ENCODE measurements at regions not wholly inside any gene's neighbourhood (a gene's known extent, or its start where the extent isn't known, plus 50 kb on each side); places are given as distances from the start of the nearest gene placed in this dataset.

DNA sequence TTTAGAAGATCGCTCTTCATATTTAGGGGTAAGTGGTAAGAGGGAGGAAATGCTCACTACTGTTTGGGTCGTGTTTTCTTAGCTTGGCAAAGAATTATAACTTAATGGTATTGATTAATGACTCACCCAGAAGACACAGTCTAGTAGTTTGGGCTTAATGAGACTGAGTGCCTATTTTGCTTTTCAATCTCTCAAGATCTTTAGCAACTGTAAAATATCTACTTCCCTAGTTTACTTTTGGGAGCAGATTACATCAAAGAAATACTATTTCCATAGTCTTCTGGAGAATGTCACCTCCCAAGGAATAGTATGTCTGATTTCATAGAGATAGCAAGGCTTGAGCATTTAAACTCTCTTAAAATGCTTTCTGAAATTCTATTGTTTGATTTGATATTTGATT lies 100.5 kb upstream of the SLC25A13 start:
- no peak overlapping the region for H3K18ac ChIP-seq (ENCODE audit: insufficient read length, low read depth, low read length)

More for the DNA sequence above, 100.5 kb upstream of the SLC25A13 start:
- Histone ChIP-seq H3K23ac (ENCODE audit: insufficient read length, low read depth, low read length) (no peak overlapping the region), H3K9me3 (ENCODE audit: control insufficient read depth, low read depth, low read length) (no peaks in the 10 kb centered on the region), H3K79me2 (ENCODE audit: insufficient read depth, low read length) (no peaks in the 10 kb centered on the region), H3K27me3 (ENCODE audit: insufficient read depth, low read length) (no peaks in the 10 kb centered on the region), H2AK5ac (ENCODE audit: insufficient read length, low read length) (no peak overlapping the region), H3K14ac (ENCODE audit: insufficient read depth, low read length) (no peak overlapping the region), H2BK15ac (ENCODE audit: low read depth, low read length) (no peak overlapping the region), H3K23me2 (ENCODE audit: insufficient read length, low read depth, low read length, poor library complexity, severe bottlenecking) (no peaks in the 10 kb centered on the region), H3K4me1 (ENCODE audit: insufficient read depth, low read length) (no peaks in the 10 kb centered on the region), H3K56ac (ENCODE audit: insufficient read length, low read depth, low read length) (no peak overlapping the region), H3K79me1 (ENCODE audit: insufficient read depth, low read depth, low read length, poor library complexity, severe bottlenecking) (no peaks in the 10 kb centered on the region), H2BK12ac (ENCODE audit: insufficient read length, low read depth, low read length) (no peak overlapping the region), H3K27ac (ENCODE audit: insufficient read length, low read depth, low read length) (no peak overlapping the region), H2BK120ac (ENCODE audit: low read depth, low read length, poor library complexity, severe bottlenecking) (no peak overlapping the region), H4K8ac (replicated peaks; ENCODE audit: insufficient read length, low read depth, low read length) (no peak overlapping the region), H2BK5ac (ENCODE audit: insufficient read length, low read length) (no peak overlapping the region), H3K4me2 (ENCODE audit: insufficient read depth, insufficient read length, low read length) (no peak overlapping the region), H3K4ac (ENCODE audit: low read depth, low read length) (no peak overlapping the region), H3T11ph (ENCODE audit: low read length) (no peak overlapping the region), H3K9ac (ENCODE audit: extremely low read depth, insufficient read length, low read length) (no peak overlapping the region), H2AFZ (ENCODE audit: low read length) (no peak overlapping the region), H4K5ac (ENCODE audit: insufficient read length, low read depth, low read length) (no peak overlapping the region), H2BK20ac (ENCODE audit: low read depth, low read length, poor library complexity, severe bottlenecking) (no peak overlapping the region), H4K20me1 (ENCODE audit: control insufficient read depth, insufficient read depth, insufficient read length) (no peaks in the 10 kb centered on the region), H4K91ac (ENCODE audit: insufficient read length, low read depth, low read length) (no peak overlapping the region)
- no CpG with 5 or more reads among the region's 2 CpGs for WGBS (ENCODE audit: extremely low coverage, insufficient read length, low lambda C conversion rate)
- H3K27ac Mint-ChIP-seq, result no peak overlapping the region
- no peaks in the 10 kb centered on the region; the same call in 1 of the 2 replicates for H3K27me3 Mint-ChIP-seq (ENCODE audit: low read depth)
- DNase-seq, result no peak
- no peak overlapping the region for H3K4me3 Mint-ChIP-seq
- peaks cover 3 to 8% of the 10 kb centered on the region in 2 experiments; a peak in 3 of 4 replicates for H3K4me1 Mint-ChIP-seq
- H3K9me3 Mint-ChIP-seq, result no peaks in the 10 kb centered on the region
- TF ChIP-seq, protein P1, sequence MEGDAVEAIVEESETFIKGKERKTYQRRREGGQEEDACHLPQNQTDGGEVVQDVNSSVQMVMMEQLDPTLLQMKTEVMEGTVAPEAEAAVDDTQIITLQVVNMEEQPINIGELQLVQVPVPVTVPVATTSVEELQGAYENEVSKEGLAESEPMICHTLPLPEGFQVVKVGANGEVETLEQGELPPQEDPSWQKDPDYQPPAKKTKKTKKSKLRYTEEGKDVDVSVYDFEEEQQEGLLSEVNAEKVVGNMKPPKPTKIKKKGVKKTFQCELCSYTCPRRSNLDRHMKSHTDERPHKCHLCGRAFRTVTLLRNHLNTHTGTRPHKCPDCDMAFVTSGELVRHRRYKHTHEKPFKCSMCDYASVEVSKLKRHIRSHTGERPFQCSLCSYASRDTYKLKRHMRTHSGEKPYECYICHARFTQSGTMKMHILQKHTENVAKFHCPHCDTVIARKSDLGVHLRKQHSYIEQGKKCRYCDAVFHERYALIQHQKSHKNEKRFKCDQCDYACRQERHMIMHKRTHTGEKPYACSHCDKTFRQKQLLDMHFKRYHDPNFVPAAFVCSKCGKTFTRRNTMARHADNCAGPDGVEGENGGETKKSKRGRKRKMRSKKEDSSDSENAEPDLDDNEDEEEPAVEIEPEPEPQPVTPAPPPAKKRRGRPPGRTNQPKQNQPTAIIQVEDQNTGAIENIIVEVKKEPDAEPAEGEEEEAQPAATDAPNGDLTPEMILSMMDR (conservative IDR thresholded peaks at IDR 0.05), result no peak
- H3K36me3 Mint-ChIP-seq (ENCODE audit: insufficient read depth in 1 of 3, low read depth in 3 of 3), result no peaks in the 10 kb centered on the region
